GM21786 (cell line): ENCODE measurements at regions not wholly inside any gene's neighbourhood (a gene's known extent, or its start where the extent isn't known, plus 50 kb on each side); places are given as distances from the start of the nearest gene placed in this dataset.

ENCODE experiments used
- ATAC-seq: cut with Tn5 transposase; IDR thresholded peaks from one replicate; pipeline ENCODE4 v1.9.1; 2021; ENCODE audit not compliant: unreplicated experiment

- ATAC-seq: no peak
Observed at GRCh38 chr14:100399052-100399849, 76.1 kb downstream of the SLC25A47 start.

DNA sequence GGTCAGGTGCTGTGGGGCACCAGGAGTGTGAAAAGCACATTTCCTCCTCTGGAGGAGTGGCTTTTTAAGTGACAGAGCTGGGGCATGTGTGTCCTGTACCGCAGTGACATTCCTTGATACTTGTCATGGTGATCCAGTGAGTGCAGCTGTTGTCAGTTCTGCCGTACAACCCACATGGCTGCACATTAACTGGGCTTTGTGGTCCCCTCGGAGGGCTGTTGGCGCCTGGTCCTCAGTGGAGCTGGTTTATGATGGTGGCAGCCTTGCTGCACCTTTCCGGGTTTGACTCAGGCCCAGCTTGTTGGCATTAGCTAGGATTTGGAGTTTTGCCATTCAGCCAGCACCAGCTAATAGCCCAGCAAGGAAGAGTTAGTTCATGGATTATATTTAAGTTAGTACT lies 77.0 kb downstream of the SLC25A47 start:
- ATAC-seq: no peak

GRCh38 chr14:100401031-100401692 lies 78.0 kb downstream of the SLC25A47 start:
- ATAC-seq: no peak

- ATAC-seq: no peak
Observed at GRCh38 chr14:100401792-100402191, 78.7 kb downstream of the SLC25A47 start.

DNA sequence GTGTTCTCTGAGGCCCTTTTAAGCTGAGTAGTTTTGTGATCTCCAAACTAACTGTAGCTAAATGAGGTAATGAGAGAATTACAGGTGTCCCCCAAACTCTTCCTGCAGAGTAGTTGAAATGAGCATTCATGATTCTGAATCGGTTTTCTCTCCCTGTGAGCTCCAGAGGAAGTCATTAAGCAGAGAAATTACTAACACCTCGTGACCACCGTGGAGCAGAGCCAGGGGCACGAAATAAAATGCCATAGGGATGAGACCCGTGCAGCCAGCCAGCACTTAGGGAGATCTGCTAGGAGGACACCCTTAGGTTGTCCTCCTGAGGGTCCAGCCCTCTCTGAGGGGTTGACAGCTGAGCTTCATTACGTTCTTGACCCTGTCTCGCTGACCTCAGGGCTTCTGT lies 79.5 kb downstream of the SLC25A47 start:
- ATAC-seq: no peak

GRCh38 chr14:100403105-100403504 lies 80.0 kb downstream of the SLC25A47 start:
- no peak for ATAC-seq

DNA sequence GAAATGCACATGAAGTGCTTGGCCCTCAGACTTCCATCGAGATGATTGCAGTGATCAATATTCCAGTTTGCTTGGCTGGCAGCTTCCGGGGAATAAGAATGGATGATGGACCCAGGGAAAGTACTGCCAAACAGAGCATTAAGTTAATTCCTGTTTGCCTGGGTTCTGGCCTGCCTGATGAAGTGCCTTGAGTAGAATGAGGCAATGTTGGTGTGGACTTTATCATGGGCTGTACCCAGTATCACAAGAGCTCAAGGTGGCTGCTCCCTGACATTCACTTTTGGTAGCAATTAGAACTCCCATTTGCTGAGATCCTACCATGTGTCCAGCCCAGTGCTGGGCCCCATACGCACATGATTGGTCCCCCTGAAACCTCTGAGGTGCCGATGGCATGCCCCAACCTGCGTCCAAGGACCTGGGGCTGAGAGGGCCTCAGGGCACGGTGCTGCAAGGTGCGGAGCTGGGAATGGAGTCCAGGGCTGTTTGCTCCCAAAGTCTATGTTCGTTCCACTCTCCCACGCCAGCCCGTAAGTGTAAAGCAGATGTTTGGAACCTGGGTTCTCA lies 80.7 kb downstream of the SLC25A47 start:
- ATAC-seq: no peak

DNA sequence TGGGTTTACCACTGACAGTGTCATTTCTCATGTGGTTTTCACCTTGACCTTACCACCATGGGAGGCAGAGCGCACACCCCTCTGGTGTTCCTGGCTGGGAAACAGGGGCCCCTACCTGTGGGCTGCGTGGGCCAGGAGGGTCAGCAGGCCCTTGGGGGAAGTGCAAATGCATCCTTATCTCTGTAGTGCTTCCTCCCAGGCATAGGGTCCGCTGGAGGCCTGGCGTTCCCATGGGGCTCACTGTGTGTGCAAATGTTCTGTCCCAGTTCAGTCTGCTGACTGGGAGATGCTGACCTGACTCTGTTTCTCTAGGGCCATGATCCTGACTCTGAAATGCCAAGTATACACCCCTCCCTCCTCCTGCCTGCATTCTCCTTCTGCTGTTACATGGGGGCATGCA lies 81.3 kb downstream of the SLC25A47 start:
- no peak for ATAC-seq

GRCh38 chr14:100405760-100406455 lies 82.8 kb downstream of the SLC25A47 start:
- no peak for ATAC-seq

DNA sequence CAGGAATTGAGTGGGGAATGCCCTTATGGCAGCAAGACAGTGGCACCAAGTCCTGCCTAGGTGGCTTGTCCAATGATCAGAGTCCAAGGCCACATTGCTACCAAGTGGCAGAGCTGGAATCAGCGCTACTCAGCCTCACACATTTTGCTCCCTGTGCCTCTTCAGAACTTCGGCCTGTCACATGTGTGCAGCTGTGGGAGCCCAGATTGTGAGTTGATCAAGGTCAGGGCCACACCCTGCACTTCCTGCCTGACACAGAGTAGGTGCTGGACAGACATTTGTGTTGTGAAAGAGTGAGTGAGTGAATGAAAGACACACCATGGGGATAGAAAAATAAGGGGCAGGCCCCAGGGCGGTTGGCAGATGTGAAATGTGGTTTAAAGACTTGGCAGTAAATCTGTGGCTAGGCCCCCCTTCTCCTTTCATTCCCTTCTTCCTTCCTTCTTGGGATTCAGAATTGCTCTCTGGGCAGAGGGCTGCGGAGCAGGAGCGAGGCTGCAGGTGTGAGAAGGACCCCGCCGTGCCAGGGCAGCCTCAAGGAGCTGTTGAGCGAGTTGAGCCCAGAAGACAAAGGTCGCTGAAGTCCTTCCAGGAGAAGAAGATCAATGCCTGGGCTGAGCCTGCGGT lies 83.5 kb downstream of the SLC25A47 start:
- ATAC-seq: no peak

DNA sequence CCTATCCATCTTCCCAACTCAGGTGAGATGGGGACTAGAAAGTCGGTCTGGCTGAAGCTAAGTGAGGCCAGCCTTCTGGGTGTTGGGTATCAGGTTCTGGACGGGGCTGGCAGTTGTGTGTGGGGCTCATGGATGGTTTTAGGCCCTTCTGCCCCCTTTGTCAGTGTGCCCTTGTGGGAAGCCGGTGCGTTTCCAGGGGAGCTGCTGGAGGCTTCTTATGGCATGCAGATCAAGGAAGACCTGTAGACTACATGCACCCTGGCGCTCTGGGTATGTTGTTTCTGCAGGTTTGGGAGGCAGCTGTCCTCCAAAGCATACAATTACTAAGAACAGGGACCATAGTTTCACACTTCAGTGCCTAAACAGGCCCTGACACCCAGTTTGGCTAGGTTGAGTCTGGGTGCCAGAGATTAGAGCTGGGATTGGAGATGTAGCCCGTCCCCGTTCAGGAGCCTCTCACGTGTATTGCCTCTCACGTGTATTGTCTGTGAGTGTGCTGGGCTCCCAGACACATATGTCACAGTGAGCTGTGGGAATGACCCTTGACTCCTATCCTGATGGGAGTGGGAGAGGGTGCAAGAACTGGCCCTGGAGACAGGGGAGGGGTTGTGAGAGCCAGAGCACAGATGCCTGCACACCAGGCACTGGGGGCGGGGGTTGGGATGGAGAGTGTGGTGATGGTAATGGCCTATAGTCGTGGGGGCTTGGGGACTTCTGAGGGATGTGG lies 84.4 kb downstream of the SLC25A47 start:
- ATAC-seq: no peak

- ATAC-seq: no peak
Observed at GRCh38 chr14:100408350-100409002, 85.3 kb downstream of the SLC25A47 start.

- ATAC-seq: no peak
Observed at GRCh38 chr14:100409003-100409360, 85.8 kb downstream of the SLC25A47 start.

DNA sequence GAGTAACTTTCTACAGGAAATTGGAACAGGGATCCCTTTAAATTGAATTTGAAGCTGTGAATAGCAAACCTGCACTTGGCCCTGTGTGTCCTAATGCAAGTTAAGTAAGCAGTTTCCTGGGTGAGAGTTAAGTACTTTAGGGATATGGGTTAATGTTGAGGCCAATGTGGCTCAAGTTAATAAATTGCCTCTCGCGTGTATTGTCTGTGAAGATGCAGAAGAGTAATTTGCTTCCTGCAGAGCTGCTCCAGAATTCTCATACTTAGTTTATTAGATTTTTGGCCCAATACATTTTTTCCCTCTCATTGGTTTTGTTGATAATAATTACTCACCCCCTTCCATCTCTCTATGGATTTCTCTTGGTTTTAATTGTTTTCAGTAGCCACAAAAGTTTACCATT lies 86.5 kb downstream of the SLC25A47 start:
- no peak for ATAC-seq

DNA sequence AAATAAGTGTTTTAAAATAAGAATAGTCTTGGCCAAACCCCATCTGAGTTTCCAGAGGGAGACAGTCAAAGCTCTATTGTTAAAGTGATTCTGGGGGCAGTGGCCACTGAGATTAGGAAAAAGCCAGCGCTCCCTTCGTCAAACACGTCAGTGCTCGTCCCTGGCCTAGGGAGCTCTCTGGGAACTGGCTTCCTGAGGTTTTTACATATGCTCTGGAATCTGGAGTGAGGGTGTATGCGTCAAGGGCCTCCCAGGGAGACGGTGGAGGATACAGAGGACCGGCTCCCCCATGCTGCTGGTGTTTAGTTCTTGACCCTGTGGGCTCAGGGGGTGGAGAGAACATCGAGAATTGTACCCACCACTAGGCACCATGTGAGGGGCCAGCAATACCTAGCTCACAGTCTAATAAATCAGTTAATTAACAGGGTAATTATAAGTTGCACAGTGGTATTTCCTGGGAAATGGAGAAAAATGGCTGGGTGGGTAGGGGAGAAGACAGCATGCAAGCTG lies 87.0 kb downstream of the SLC25A47 start:
- ATAC-seq: no peak

DNA sequence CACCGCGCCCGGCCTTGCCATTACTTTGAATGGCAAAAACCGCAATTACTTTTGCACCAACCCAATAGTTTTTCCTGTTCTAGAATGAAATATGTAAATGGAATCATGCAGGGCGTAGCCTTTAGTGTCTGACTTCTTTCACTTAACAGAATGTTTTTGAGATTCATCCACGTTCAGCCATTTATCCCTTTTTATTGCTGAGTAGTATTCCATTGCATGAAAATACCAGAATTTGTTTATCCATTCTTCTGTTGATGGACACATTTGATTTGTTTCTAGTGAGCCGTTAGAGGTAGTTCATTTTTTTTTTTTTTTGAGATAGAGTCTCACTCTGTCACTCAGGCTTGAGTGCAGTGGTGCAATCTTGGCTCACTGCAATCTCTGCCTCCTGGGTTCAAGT lies 90.6 kb downstream of the SLC25A47 start:
- no peak for ATAC-seq

GRCh38 chr14:100415226-100415625 lies 92.1 kb downstream of the SLC25A47 start:
- no peak for ATAC-seq

DNA sequence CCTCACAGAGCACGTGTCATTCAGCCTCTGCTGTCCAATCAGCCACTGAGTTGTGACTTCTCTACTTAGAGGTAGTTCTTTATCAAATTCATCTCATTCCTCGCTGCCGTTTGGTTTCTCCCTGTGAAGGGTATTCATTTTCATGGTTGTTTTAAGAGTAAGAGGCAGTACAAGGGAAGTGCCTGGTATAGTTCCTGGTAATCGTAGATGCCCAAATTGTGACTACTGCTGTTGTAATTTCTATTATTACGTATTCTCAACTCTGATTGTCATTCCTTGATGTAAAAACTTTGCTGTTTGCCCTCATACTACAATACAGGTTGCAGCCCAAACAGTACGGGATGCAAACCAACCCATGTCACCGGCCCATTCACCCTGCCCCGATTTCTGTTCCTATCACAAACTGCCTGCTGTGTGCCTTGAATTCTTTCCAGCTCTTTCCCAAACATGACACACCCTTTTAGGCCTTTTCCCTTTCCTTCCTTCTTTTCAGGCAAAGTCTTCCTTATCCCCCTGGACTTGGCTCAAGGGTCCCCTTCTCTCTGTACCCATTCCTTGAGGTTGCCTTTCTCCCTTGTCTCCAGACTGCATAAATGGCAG lies 93.0 kb downstream of the SLC25A47 start:
- no peak for ATAC-seq
